Peyer's patch (tissue), 4 donors: ENCODE measurements at regions not wholly inside any gene's neighbourhood (a gene's known extent, or its start where the extent isn't known, plus 50 kb on each side); places are given as distances from the start of the nearest gene placed in this dataset.

Experiments used
- DNase-seq, 3 donors: peaks; one replicate each; pipeline ENCODE4 v3.0.0-alpha.2; 2017 to 2019
- H3K27ac ChIP-seq, 4 donors: fragments of 200-600 bp; sonication (generic); one replicate each; pipeline ENCODE4 v1.5.1; 2016 to 2019
- H3K27me3 ChIP-seq, 2 donors: fragments of 200-600 bp; sonication (generic); one replicate each; pipeline ENCODE4 v1.5.1; 2019
- H3K36me3 ChIP-seq, 3 donors: fragments of 200-600 bp; sonication (generic); one replicate each; pipeline ENCODE4 v1.5.1; 2016 to 2019
- H3K4me1 ChIP-seq, 4 donors: fragments of 200-600 bp; sonication (generic); one replicate each; pipeline ENCODE4 v1.5.1; 2016 to 2019
- H3K4me3 ChIP-seq, 4 donors: fragments of 200-600 bp; sonication (generic); 1 replicate in 3 of 4; 2 replicates in 1 of 4; pipeline ENCODE4 v1.5.1; 2016 to 2019; ENCODE audit warnings: mild to moderate bottlenecking in 1 of 4
- H3K9me3 ChIP-seq, 4 donors: fragments of 200-600 bp; sonication (generic); one replicate each; pipeline ENCODE4 v1.5.1; 2016 to 2019; ENCODE audit warnings: mild to moderate bottlenecking in 1 of 4
- CTCF ChIP-seq, 6 experiments: fragments of 450-650 bp in 4 of 6; fragments of 200-600 bp in 2 of 6; sonication (generic) in 1 of 6; IDR thresholded peaks; one replicate each; pipeline ENCODE4 v1.5.1; 2017 to 2019; ENCODE audit warnings: antibody characterized with exemption in 6 of 6, mild to moderate bottlenecking in 3 of 6, moderate library complexity in 1 of 6
- POLR2A ChIP-seq, 2 donors: fragments of 450-650 bp; IDR thresholded peaks; one replicate each; pipeline ENCODE4 v1.5.1; 2017; ENCODE audit warnings: antibody characterized with exemption in 2 of 2, mild to moderate bottlenecking in 2 of 2, moderate library complexity in 2 of 2

DNA sequence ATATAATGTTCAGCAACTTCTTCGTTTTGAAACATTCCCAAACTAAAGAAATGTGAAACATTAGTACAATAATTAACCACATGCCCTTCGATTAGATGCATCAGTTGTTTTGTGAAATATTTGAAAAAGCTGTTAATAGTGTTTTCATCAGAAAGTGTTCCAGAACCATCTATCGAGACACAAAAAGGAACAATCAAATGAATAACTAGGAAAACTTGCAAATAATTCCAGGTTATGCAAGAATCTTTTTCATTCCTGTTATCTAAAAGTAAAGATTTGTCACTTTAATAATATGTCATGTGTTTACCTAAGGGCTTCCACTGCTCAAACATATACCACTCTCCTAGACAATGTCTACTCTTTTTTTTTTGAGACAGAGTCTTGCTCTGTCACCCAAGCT, 904.2 kb upstream of the MIR17HG start:
- H3K36me3 ChIP-seq, result no peaks in the 10 kb centered on the region
- H3K9me3 ChIP-seq, result no peaks in the 10 kb centered on the region
- H3K27ac ChIP-seq, result no peak overlapping the region
- no peak overlapping the region for H3K4me3 ChIP-seq
- H3K27me3 ChIP-seq, result no peaks in the 10 kb centered on the region
- TF ChIP-seq POLR2A (IDR thresholded peaks at IDR 0.05) (no peak), CTCF (IDR thresholded peaks at IDR 0.05) (no peak)
- no peaks in the 10 kb centered on the region for H3K4me1 ChIP-seq
- DNase-seq, result no peak

DNA sequence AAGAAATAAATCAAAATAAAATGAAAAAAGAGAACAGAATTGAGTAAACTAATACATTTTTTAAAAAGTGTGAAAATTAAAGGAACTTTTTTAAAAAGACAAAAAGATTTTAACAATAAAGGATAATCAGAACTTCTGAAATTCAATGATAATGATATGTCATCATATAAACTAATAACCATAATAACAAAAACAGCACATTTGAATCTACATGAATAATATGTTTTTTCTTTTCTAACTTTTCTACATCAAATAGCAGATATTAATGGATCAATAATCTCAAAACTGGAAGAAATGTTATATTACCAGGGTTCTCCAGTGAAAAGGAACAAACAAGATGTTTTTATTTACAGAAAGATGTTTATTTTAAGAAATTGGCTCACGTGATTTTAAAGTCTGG, 903.3 kb upstream of the MIR17HG start:
- Histone ChIP-seq H3K36me3 (no peaks in the 10 kb centered on the region), H3K27me3 (no peaks in the 10 kb centered on the region), H3K27ac (no peak overlapping the region), H3K4me1 (no peaks in the 10 kb centered on the region), H3K4me3 (no peak overlapping the region), H3K9me3 (no peaks in the 10 kb centered on the region)
- TF ChIP-seq CTCF (IDR thresholded peaks at IDR 0.05), result no peak
- no peak for TF ChIP-seq POLR2A (IDR thresholded peaks at IDR 0.05)
- DNase-seq, result no peak

DNA sequence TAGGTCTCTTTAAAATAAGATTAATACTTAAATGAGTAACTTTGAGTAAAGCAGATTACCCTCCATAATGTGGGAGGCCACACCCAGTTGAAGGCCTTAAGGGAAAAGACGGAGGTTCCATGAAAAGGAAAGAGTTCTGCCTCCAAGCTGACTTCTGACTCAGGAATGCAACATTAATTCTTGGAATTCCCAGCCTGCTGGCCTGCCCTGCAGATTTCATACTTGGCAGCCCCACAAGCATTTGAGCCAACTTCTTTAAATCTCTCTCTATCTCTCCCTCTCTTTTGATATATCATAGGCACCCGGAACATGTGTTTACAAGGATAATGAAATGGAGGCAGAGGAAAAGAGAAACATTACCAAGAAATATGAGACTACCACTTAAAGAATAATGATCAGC, 902.3 kb upstream of the MIR17HG start:
- Histone ChIP-seq H3K27ac (no peak overlapping the region), H3K4me1 (no peaks in the 10 kb centered on the region), H3K4me3 (no peak overlapping the region), H3K36me3 (no peaks in the 10 kb centered on the region), H3K9me3 (no peaks in the 10 kb centered on the region), H3K27me3 (no peaks in the 10 kb centered on the region)
- no peak for DNase-seq
- TF ChIP-seq POLR2A (IDR thresholded peaks at IDR 0.05) (no peak), CTCF (IDR thresholded peaks at IDR 0.05) (no peak)

GRCh38 chr13:90447034-90447733, 900.3 kb upstream of the MIR17HG start:
- TF ChIP-seq POLR2A (IDR thresholded peaks at IDR 0.05) (no peak), CTCF (IDR thresholded peaks at IDR 0.05) (no peak)
- Histone ChIP-seq H3K36me3 (no peaks in the 10 kb centered on the region), H3K27ac (no peak overlapping the region), H3K4me3 (no peak overlapping the region), H3K27me3 (no peaks in the 10 kb centered on the region), H3K9me3 (no peaks in the 10 kb centered on the region), H3K4me1 (no peaks in the 10 kb centered on the region)
- DNase-seq, result no peak

- DNase-seq, result no peak
- Histone ChIP-seq H3K9me3 (no peaks in the 10 kb centered on the region), H3K27ac (no peak overlapping the region)
These were observed 899.8 kb upstream of the MIR17HG start for GRCh38 chr13:90447734-90448101.

More at GRCh38 chr13:90447734-90448101, 899.8 kb upstream of the MIR17HG start:
- H3K4me3 ChIP-seq, result no peak overlapping the region
- TF ChIP-seq CTCF (IDR thresholded peaks at IDR 0.05) (no peak), POLR2A (IDR thresholded peaks at IDR 0.05) (no peak)
- no peaks in the 10 kb centered on the region for H3K4me1 ChIP-seq
- H3K36me3 ChIP-seq, result no peaks in the 10 kb centered on the region
- no peaks in the 10 kb centered on the region for H3K27me3 ChIP-seq
